ENCODE measurements at regions not wholly inside any gene's neighbourhood (a gene's known extent, or its start where the extent isn't known, plus 50 kb on each side); places are given as distances from the start of the nearest gene placed in this dataset.

GRCh38 chr2:145123606-145124005 is 603.7 kb upstream of the ZEB2 start:
- Histone ChIP-seq H3K36me3 (ENCODE audit: control insufficient read depth in 1 of 2, insufficient read depth in 2 of 2, low read length in 2 of 2) (no peaks in the 10 kb centered on the region), H3K27ac (ENCODE audit: low read depth, low read length) (no peak overlapping the region), H3K9me3 (ENCODE audit: control insufficient read depth in 1 of 2, insufficient read depth in 1 of 2, low read depth in 1 of 2, low read length in 2 of 2) (no peaks in the 10 kb centered on the region), H3K9ac (ENCODE audit: low read length) (no peak overlapping the region), H3K27me3 (ENCODE audit: insufficient read depth, low read length) (no peaks in the 10 kb centered on the region), H4K20me1 (ENCODE audit: insufficient read depth) (no peaks in the 10 kb centered on the region), H2AFZ (ENCODE audit: low read depth, low read length, poor library complexity, severe bottlenecking) (no peak overlapping the region), H3K79me2 (ENCODE audit: insufficient read depth, low read length) (no peaks in the 10 kb centered on the region), H3K4me2 (ENCODE audit: low read length) (no peak overlapping the region), H3K9me2 (ENCODE audit: insufficient read depth) (no peaks in the 10 kb centered on the region), H3K4me1 (ENCODE audit: control insufficient read depth in 1 of 2, insufficient read depth in 2 of 2, low read length in 2 of 2) (no peaks in the 10 kb centered on the region), H3K4me3 (replicated peaks in 1 of 2; ENCODE audit: low read depth in 1 of 2, low read length in 2 of 2) (no peak overlapping the region)
- TF ChIP-seq EGR1 (IDR thresholded peaks at IDR 0.05; ENCODE audit: low read depth) (no peak), SP1 (IDR thresholded peaks at IDR 0.05; ENCODE audit: low read depth) (no peak)
- RAD21 ChIA-PET (ENCODE audit: low non-redundant PET in 1 of 2, low total read pairs in 2 of 2, uncharacterized antibody in 2 of 2, unreplicated experiment in 2 of 2): no interaction called here
- BruUV-seq (replicated peaks): no TSS peak
- DNase-seq (ENCODE audit: low read depth, low spot score) (no peak), ATAC-seq (no peak)
- POLR2A ChIA-PET: no interaction called here
- intact Hi-C loops (cut with micrococcal nuclease): no loop called here
- CTCF ChIA-PET: no interaction called here

- H3K4me3 ChIP-seq (replicated peaks in 1 of 2; ENCODE audit: low read depth in 1 of 2, low read length in 2 of 2): no peak overlapping the region
- H3K79me2 ChIP-seq (ENCODE audit: insufficient read depth, low read length): no peaks in the 10 kb centered on the region
- ChIA-PET POLR2A (no interaction called here), RAD21 (ENCODE audit: low non-redundant PET in 1 of 2, low total read pairs in 2 of 2, uncharacterized antibody in 2 of 2, unreplicated experiment in 2 of 2) (no interaction called here), CTCF (no interaction called here)
- H3K4me1 ChIP-seq (ENCODE audit: control insufficient read depth in 1 of 2, insufficient read depth in 2 of 2, low read length in 2 of 2): no peaks in the 10 kb centered on the region
- H3K27me3 ChIP-seq (ENCODE audit: insufficient read depth, low read length): no peaks in the 10 kb centered on the region
- H3K9me2 ChIP-seq (ENCODE audit: insufficient read depth): 0 out of 2 replicates have a peak, but pooled peaks cover 4% of the 10 kb centered on the region
- ATAC-seq: no peak
- no peak for TF ChIP-seq YY1 (IDR thresholded peaks at IDR 0.05; ENCODE audit: extremely low read depth, insufficient replicate concordance, low read depth, low read length)
- no peak for TF ChIP-seq POLR2A (IDR thresholded peaks at IDR 0.05; ENCODE audit: borderline replicate concordance, extremely low read depth, insufficient read depth, insufficient read length)
- no peak for TF ChIP-seq ZBTB33 (IDR thresholded peaks at IDR 0.05; ENCODE audit: extremely low read depth, insufficient replicate concordance, low read length)
- TF ChIP-seq REST (IDR thresholded peaks at IDR 0.05; ENCODE audit: low read depth): no peak
- no peak for TF ChIP-seq SP1 (IDR thresholded peaks at IDR 0.05; ENCODE audit: low read depth)
- TF ChIP-seq MAX (IDR thresholded peaks at IDR 0.05): no peak
- no peak for TF ChIP-seq CBX3 (IDR thresholded peaks at IDR 0.05; ENCODE audit: low read depth)
- no peak for TF ChIP-seq RAD21 (IDR thresholded peaks at IDR 0.05; ENCODE audit: low read depth)
- TF ChIP-seq EZH2 (IDR thresholded peaks at IDR 0.05): no peak
- no peak for TF ChIP-seq EZH2phosphoT487 (IDR thresholded peaks at IDR 0.05; ENCODE audit: borderline replicate concordance)
- TF ChIP-seq JUND (IDR thresholded peaks at IDR 0.05): no peak
- no peak for TF ChIP-seq TCF7L2 (IDR thresholded peaks at IDR 0.05; ENCODE audit: borderline replicate concordance, extremely low read depth, insufficient read depth, insufficient read length)
- no peak for TF ChIP-seq ELF1 (IDR thresholded peaks at IDR 0.05; ENCODE audit: borderline replicate concordance, low read depth)
- H3K9me3 ChIP-seq (ENCODE audit: control insufficient read depth in 1 of 2, insufficient read depth in 1 of 2, low read depth in 1 of 2, low read length in 2 of 2): no peaks in the 10 kb centered on the region
- intact Hi-C loops (cut with micrococcal nuclease): no loop called here
- no peak overlapping the region for H3K9ac ChIP-seq (ENCODE audit: low read length)
- no peak overlapping the region for H2AFZ ChIP-seq (ENCODE audit: low read depth, low read length, poor library complexity, severe bottlenecking)
- BruUV-seq (replicated peaks): no TSS peak
- no peak overlapping the region for H3K4me2 ChIP-seq (ENCODE audit: low read length)
- no peak for DNase-seq (ENCODE audit: low read depth, low spot score)
- no peaks in the 10 kb centered on the region for H3K36me3 ChIP-seq (ENCODE audit: control insufficient read depth in 1 of 2, insufficient read depth in 2 of 2, low read length in 2 of 2)
- no peaks in the 10 kb centered on the region for H4K20me1 ChIP-seq (ENCODE audit: insufficient read depth)
- H3K27ac ChIP-seq (ENCODE audit: low read depth, low read length): no peak overlapping the region
Measured at GRCh38 chr2:145119225-145119624, 599.3 kb upstream of the ZEB2 start.
